ENCODE measurements at regions not wholly inside any gene's neighbourhood (a gene's known extent, or its start where the extent isn't known, plus 50 kb on each side); places are given as distances from the start of the nearest gene placed in this dataset.

GRCh38 chr19:28504139-28504538 is 708.8 kb downstream of the UQCRFS1 start:
- ATAC-seq (ENCODE audit: low read depth in 2 of 2) (no peak), DNase-seq (no peak)
- H3K4me1 ChIP-seq (ENCODE audit: control insufficient read depth, insufficient read depth, low read length, poor library complexity, severe bottlenecking): no peaks in the 10 kb centered on the region

DNA sequence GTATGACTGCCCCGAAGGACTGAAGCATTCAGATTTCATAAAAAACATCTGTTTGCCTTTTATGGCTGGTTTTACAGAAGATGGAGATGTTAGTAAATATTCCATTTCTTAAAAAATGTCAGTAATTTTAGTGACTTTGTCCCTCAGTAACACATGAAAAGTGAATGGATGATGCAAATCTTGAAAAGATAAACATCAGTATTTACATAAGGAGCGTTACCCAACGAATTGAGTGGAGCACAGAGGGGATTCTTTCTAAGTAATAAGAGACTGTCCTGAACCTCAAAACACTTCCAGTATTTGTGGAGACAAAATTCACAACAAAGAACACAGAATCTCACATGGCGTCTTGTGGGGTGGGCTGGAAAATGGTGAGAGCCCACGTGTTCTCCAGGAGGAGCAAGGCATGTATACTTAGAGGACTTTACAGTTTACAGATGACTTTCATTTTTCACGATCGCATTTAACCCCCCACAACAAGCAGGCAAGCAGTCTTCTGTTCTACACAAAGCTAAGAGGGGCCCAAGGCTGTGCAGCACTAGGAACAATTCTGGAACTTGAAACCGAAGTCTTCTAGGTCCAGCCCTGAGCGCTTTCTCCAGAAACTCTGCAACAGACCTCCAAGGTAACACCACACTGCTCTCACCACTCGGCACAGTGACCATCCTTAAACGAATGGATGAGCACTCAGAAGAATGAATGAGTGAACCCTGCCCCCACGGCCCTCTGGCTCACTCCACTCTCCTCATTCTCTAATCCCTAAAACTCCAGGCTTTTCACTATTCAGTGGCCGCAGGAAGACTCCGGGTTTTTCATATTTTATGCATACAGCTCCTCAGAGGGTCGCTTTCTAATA is 709.8 kb downstream of the UQCRFS1 start:
- DNase-seq (no peak), ATAC-seq (ENCODE audit: low read depth in 2 of 2) (no peak)
- Mint-ChIP-seq H3K27ac (peak overlapping the region in 1 of 3 donors; percentile 45), H3K36me3 (no peaks in the 10 kb centered on the region), H3K4me3 (no peak overlapping the region), H3K27me3 (no peaks in the 10 kb centered on the region), H3K4me1 (peaks cover 0 to 4% (median 1%) of the 10 kb centered on the region in 4 donors), H3K9me3 (peaks cover 0 to 6% (median 2%) of the 10 kb centered on the region in 7 donors)
- Histone ChIP-seq H3K4me3 (ENCODE audit: low read depth, low read length) (no peak overlapping the region), H3K9me3 (ENCODE audit: control insufficient read depth in 2 of 2, low read length in 2 of 2) (no peaks in the 10 kb centered on the region), H3K4me1 (ENCODE audit: control insufficient read depth, insufficient read depth, low read length, poor library complexity, severe bottlenecking) (no peaks in the 10 kb centered on the region), H3K27ac (ENCODE audit: insufficient read depth, low read length, poor library complexity, severe bottlenecking) (no peak overlapping the region), H3K27me3 (ENCODE audit: control insufficient read depth, insufficient read depth, low read length) (no peaks in the 10 kb centered on the region), H3K36me3 (ENCODE audit: control insufficient read depth, insufficient read depth, low read length) (no peaks in the 10 kb centered on the region)

More at GRCh38 chr19:28504139-28504538, 708.8 kb downstream of the UQCRFS1 start:
- no peak overlapping the region for H3K4me3 Mint-ChIP-seq
- no peak overlapping the region for H3K27ac ChIP-seq (ENCODE audit: insufficient read depth, low read length, poor library complexity, severe bottlenecking)
- H3K27me3 ChIP-seq (ENCODE audit: control insufficient read depth, insufficient read depth, low read length): no peaks in the 10 kb centered on the region
- no peaks in the 10 kb centered on the region for H3K27me3 Mint-ChIP-seq
- no peak overlapping the region for H3K4me3 ChIP-seq (ENCODE audit: low read depth, low read length)
- no peaks in the 10 kb centered on the region for H3K36me3 ChIP-seq (ENCODE audit: control insufficient read depth, insufficient read depth, low read length)
- H3K9me3 Mint-ChIP-seq: peaks cover 0 to 6% (median 4%) of the 10 kb centered on the region in 7 donors
- H3K27ac Mint-ChIP-seq: no peak overlapping the region
- no peaks in the 10 kb centered on the region for H3K36me3 Mint-ChIP-seq
- H3K4me1 Mint-ChIP-seq: peaks cover 0 to 4% (median 1%) of the 10 kb centered on the region in 4 donors
- H3K9me3 ChIP-seq (ENCODE audit: control insufficient read depth in 2 of 2, low read length in 2 of 2): no peaks in the 10 kb centered on the region

GRCh38 chr19:28501976-28502375 is 711.0 kb downstream of the UQCRFS1 start:
- Mint-ChIP-seq H3K27ac (peak overlapping the region in 1 of 3 donors; percentile 81), H3K4me1 (peaks cover 0 to 3% (median 1%) of the 10 kb centered on the region in 4 donors)
- DNase-seq: no peak

DNA sequence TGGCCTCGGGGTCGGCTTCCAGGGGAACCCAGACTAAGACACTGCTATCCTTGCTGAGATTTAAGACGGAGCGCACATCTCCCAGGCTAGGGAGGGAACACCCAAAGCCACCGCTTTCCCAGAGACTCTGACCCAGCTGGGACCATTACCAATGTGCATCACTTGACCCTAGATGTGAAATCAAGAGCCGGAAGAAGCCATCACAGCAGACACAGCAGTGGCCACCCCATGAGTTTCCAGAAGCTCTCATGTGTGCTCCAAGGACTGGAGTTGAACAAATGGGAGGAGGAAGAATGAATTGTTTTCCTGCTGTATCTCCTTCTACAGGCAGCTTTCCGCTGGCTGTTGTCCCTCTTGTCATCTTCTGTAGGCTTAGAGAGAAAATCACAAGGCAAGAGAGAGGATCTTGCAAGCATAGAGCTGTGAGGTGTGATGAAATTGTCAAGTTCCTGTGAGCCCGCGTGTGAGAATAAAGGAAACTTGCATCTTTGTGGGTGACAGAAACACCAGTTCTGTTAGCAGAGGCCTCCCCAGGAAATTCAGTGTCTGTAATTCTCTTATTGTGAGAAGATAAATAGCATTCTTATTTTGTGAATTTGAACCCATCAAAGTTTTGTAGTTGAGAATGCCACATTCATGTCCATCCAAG is 711.8 kb downstream of the UQCRFS1 start:
- Mint-ChIP-seq H3K36me3 (no peaks in the 10 kb centered on the region), H3K4me3 (no peak overlapping the region), H3K9me3 (peaks cover 0 to 6% (median 2%) of the 10 kb centered on the region in 7 donors), H3K27me3 (no peaks in the 10 kb centered on the region), H3K4me1 (peaks cover 0 to 3% (median 1%) of the 10 kb centered on the region in 4 donors), H3K27ac (no peak overlapping the region)
- Histone ChIP-seq H3K27me3 (ENCODE audit: control insufficient read depth, insufficient read depth, low read length) (no peaks in the 10 kb centered on the region), H3K9me3 (ENCODE audit: control insufficient read depth in 2 of 2, low read length in 2 of 2) (no peaks in the 10 kb centered on the region), H3K27ac (ENCODE audit: insufficient read depth, low read length, poor library complexity, severe bottlenecking) (no peak overlapping the region), H3K4me1 (ENCODE audit: control insufficient read depth, insufficient read depth, low read length, poor library complexity, severe bottlenecking) (no peaks in the 10 kb centered on the region), H3K4me3 (ENCODE audit: low read depth, low read length) (no peak overlapping the region), H3K36me3 (ENCODE audit: control insufficient read depth, insufficient read depth, low read length) (no peaks in the 10 kb centered on the region)
- DNase-seq (no peak), ATAC-seq (ENCODE audit: low read depth in 2 of 2) (no peak)

More at GRCh38 chr19:28501976-28502375, 711.0 kb downstream of the UQCRFS1 start:
- Histone ChIP-seq H3K27me3 (ENCODE audit: control insufficient read depth, insufficient read depth, low read length) (no peaks in the 10 kb centered on the region), H3K36me3 (ENCODE audit: control insufficient read depth, insufficient read depth, low read length) (no peaks in the 10 kb centered on the region), H3K4me1 (ENCODE audit: control insufficient read depth, insufficient read depth, low read length, poor library complexity, severe bottlenecking) (no peaks in the 10 kb centered on the region), H3K9me3 (ENCODE audit: control insufficient read depth in 2 of 2, low read length in 2 of 2) (no peaks in the 10 kb centered on the region), H3K4me3 (ENCODE audit: low read depth, low read length) (no peak overlapping the region), H3K27ac (ENCODE audit: insufficient read depth, low read length, poor library complexity, severe bottlenecking) (no peak overlapping the region)
- peaks cover 0 to 6% (median 3%) of the 10 kb centered on the region in 7 donors for H3K9me3 Mint-ChIP-seq
- H3K27me3 Mint-ChIP-seq: no peaks in the 10 kb centered on the region
- no peak overlapping the region for H3K4me3 Mint-ChIP-seq
- peak in 1 of 2 donors; percentile 45 for ATAC-seq (ENCODE audit: low read depth in 2 of 2)
- no peaks in the 10 kb centered on the region for H3K36me3 Mint-ChIP-seq

DNA sequence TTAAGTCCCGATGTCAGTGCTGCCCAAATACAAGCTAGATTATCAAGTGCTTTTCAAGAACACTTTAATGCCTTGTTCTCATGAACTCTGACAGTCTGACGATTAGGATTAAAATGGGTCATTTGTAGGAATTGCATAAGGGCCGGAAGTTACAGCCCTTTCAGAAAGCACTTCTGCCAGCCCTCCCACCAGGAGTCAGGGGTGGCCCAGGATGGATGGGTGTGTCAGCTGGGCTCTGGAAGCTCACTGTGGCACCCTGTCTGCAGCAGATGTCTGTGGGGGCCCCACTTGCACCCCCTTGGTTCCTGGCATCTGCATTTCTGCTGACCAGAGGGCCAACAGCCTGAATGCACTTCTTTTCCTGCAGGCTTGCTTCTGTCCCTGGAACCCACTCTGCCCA is 712.7 kb downstream of the UQCRFS1 start:
- Mint-ChIP-seq H3K4me1 (peaks cover 0 to 3% (median 0%) of the 10 kb centered on the region in 4 donors), H3K27ac (no peak overlapping the region), H3K27me3 (no peaks in the 10 kb centered on the region), H3K9me3 (peaks cover 0 to 6% (median 2%) of the 10 kb centered on the region in 7 donors), H3K4me3 (no peak overlapping the region), H3K36me3 (no peaks in the 10 kb centered on the region)
- DNase-seq (no peak), ATAC-seq (ENCODE audit: low read depth in 2 of 2) (no peak)
- H3K36me3 ChIP-seq (ENCODE audit: control insufficient read depth, insufficient read depth, low read length): no peaks in the 10 kb centered on the region
- H3K4me3 ChIP-seq (ENCODE audit: low read depth, low read length): no peak overlapping the region
- H3K9me3 ChIP-seq (ENCODE audit: control insufficient read depth in 2 of 2, low read length in 2 of 2): no peaks in the 10 kb centered on the region
- no peaks in the 10 kb centered on the region for H3K4me1 ChIP-seq (ENCODE audit: control insufficient read depth, insufficient read depth, low read length, poor library complexity, severe bottlenecking)
- no peak overlapping the region for H3K27ac ChIP-seq (ENCODE audit: insufficient read depth, low read length, poor library complexity, severe bottlenecking)
- H3K27me3 ChIP-seq (ENCODE audit: control insufficient read depth, insufficient read depth, low read length): no peaks in the 10 kb centered on the region

DNA sequence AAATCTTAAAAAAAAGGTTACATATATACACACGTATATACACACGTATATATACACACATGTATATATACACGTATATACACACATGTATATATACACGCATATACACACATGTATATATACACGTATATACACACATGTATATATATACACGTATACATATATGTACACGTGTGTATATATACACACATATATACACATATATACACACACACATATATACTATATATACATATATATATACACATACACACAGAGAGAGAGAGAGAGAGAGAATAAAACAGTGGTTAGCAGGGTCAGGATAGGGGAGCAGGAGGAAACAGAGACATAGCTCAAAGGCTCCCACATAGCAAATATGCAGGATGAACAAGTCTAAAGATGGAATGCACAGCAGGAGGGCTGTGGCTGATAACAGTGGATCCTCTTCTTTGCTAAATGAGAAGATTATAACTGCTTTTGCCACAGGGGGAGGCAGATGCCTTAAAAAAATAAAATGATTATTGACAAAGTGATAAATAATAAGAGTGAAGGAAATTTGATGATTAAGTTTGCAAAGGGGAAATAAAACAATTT is 714.5 kb downstream of the UQCRFS1 start:
- peaks cover 0 to 8% (median 3%) of the 10 kb centered on the region in 7 donors for H3K9me3 Mint-ChIP-seq
- H3K27me3 Mint-ChIP-seq: no peaks in the 10 kb centered on the region
- DNase-seq: no peak
- ATAC-seq (ENCODE audit: low read depth in 2 of 2): no peak
- peaks cover 0 to 3% (median 0%) of the 10 kb centered on the region in 4 donors for H3K4me1 Mint-ChIP-seq
- Histone ChIP-seq H3K27ac (ENCODE audit: insufficient read depth, low read length, poor library complexity, severe bottlenecking) (no peak overlapping the region), H3K27me3 (ENCODE audit: control insufficient read depth, insufficient read depth, low read length) (no peaks in the 10 kb centered on the region), H3K4me1 (ENCODE audit: control insufficient read depth, insufficient read depth, low read length, poor library complexity, severe bottlenecking) (no peaks in the 10 kb centered on the region), H3K4me3 (ENCODE audit: low read depth, low read length) (no peak overlapping the region), H3K36me3 (ENCODE audit: control insufficient read depth, insufficient read depth, low read length) (no peaks in the 10 kb centered on the region), H3K9me3 (ENCODE audit: control insufficient read depth in 2 of 2, low read length in 2 of 2) (no peaks in the 10 kb centered on the region)
- no peak overlapping the region for H3K4me3 Mint-ChIP-seq
- H3K36me3 Mint-ChIP-seq: no peaks in the 10 kb centered on the region
- no peak overlapping the region for H3K27ac Mint-ChIP-seq

DNA sequence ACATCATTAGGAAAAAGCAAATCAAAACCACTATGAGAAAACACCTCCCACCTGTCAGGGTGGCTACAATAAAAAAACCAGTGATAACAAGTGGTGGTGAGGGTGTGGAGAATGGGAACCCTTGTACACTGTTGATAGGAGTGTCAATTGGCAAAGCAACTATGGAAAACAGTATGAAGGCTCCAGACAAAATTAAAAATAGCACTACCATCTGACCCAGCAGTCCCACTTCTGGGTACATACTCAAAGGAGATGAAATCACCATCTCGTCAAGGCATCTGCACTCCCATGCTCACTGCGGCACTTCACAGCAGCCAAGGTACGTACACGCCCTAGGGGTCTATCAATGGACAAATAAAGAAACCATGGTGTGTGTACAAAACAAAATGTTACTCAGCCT is 715.1 kb downstream of the UQCRFS1 start:
- no peaks in the 10 kb centered on the region for H3K36me3 ChIP-seq (ENCODE audit: control insufficient read depth, insufficient read depth, low read length)
- H3K4me3 ChIP-seq (ENCODE audit: low read depth, low read length): no peak overlapping the region
- no peaks in the 10 kb centered on the region for H3K4me1 ChIP-seq (ENCODE audit: control insufficient read depth, insufficient read depth, low read length, poor library complexity, severe bottlenecking)
- H3K4me3 Mint-ChIP-seq: no peak overlapping the region
- no peak overlapping the region for H3K27ac ChIP-seq (ENCODE audit: insufficient read depth, low read length, poor library complexity, severe bottlenecking)
- no peaks in the 10 kb centered on the region for H3K36me3 Mint-ChIP-seq
- H3K4me1 Mint-ChIP-seq: peaks cover 0 to 3% (median 0%) of the 10 kb centered on the region in 4 donors
- no peaks in the 10 kb centered on the region for H3K27me3 Mint-ChIP-seq
- H3K9me3 ChIP-seq (ENCODE audit: control insufficient read depth in 2 of 2, low read length in 2 of 2): no peaks in the 10 kb centered on the region
- no peak overlapping the region for H3K27ac Mint-ChIP-seq
- ATAC-seq (ENCODE audit: low read depth in 2 of 2) (no peak), DNase-seq (no peak)
- peaks cover 0 to 8% (median 1%) of the 10 kb centered on the region in 7 donors for H3K9me3 Mint-ChIP-seq
- no peaks in the 10 kb centered on the region for H3K27me3 ChIP-seq (ENCODE audit: control insufficient read depth, insufficient read depth, low read length)

Data from CD4-positive, CD25-positive, alpha-beta regulatory T cell (primary cell).